ENCODE measurements at regions not wholly inside any gene's neighbourhood (a gene's known extent, or its start where the extent isn't known, plus 50 kb on each side); places are given as distances from the start of the nearest gene placed in this dataset.

- Histone ChIP-seq H3K36me3 (no peaks in the 10 kb centered on the region), H3K27me3 (no peaks in the 10 kb centered on the region), H3K27ac (no peak overlapping the region), H3K9me3 (no peaks in the 10 kb centered on the region), H3K4me1 (no peaks in the 10 kb centered on the region), H3K4me3 (no peak overlapping the region)
- intact Hi-C loops (cut with DNase I): no loop called here
- no peak for DNase-seq
- WGBS, 2 donors: 62 to 74% methylated on average over 7 of the region's 7 CpGs
- TF ChIP-seq, protein P1, sequence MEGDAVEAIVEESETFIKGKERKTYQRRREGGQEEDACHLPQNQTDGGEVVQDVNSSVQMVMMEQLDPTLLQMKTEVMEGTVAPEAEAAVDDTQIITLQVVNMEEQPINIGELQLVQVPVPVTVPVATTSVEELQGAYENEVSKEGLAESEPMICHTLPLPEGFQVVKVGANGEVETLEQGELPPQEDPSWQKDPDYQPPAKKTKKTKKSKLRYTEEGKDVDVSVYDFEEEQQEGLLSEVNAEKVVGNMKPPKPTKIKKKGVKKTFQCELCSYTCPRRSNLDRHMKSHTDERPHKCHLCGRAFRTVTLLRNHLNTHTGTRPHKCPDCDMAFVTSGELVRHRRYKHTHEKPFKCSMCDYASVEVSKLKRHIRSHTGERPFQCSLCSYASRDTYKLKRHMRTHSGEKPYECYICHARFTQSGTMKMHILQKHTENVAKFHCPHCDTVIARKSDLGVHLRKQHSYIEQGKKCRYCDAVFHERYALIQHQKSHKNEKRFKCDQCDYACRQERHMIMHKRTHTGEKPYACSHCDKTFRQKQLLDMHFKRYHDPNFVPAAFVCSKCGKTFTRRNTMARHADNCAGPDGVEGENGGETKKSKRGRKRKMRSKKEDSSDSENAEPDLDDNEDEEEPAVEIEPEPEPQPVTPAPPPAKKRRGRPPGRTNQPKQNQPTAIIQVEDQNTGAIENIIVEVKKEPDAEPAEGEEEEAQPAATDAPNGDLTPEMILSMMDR (IDR thresholded peaks at IDR 0.05): no peak
- no peak for TF ChIP-seq POLR2A (IDR thresholded peaks at IDR 0.05)
These were observed 510.6 kb downstream of the RBFOX1 start for GRCh38 chr16:7843261-7843660.

DNA sequence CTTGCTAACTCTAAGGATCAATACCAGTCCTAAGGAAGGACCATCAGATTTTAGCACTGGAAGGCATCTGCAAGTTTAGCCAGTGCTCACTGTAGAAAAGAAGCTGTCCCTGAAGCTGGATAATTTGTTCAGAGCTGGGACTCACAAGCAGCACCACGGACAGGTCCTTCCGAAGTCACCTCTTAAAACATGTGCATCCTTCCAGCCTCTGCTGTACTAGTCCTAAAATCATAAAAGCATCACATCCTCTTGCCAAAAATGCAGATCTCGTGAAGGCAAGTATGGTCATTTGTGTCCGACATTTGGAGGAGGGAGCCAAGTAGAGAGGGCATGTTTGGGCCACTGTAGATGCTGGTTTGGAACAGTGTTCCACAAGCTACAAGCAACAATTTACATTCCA, 506.9 kb downstream of the RBFOX1 start:
- Histone ChIP-seq H3K9me3 (no peaks in the 10 kb centered on the region), H3K36me3 (no peaks in the 10 kb centered on the region), H3K4me1 (no peaks in the 10 kb centered on the region), H3K27ac (no peak overlapping the region), H3K4me3 (no peak overlapping the region), H3K27me3 (no peaks in the 10 kb centered on the region)
- TF ChIP-seq POLR2A (IDR thresholded peaks at IDR 0.05): no peak
- TF ChIP-seq, protein P1 (IDR thresholded peaks at IDR 0.05): no peak
- intact Hi-C loops (cut with DNase I): no loop called here
- no peak for DNase-seq
- 30 to 34% methylated on average over 4 of the region's 4 CpGs for WGBS, 2 donors

GRCh38 chr16:7834771-7835431, 502.3 kb downstream of the RBFOX1 start:
- H3K36me3 ChIP-seq: no peaks in the 10 kb centered on the region
- no peak overlapping the region for H3K4me3 ChIP-seq
- no peaks in the 10 kb centered on the region for H3K9me3 ChIP-seq
- H3K4me1 ChIP-seq: no peaks in the 10 kb centered on the region
- no peaks in the 10 kb centered on the region for H3K27me3 ChIP-seq
- H3K27ac ChIP-seq: no peak overlapping the region
- 0 to 40% methylated on average over 1 of the region's 1 CpG for WGBS, 2 donors
- no peak for DNase-seq
- intact Hi-C loops (cut with DNase I): no loop called here
- TF ChIP-seq POLR2A (IDR thresholded peaks at IDR 0.05): no peak
- TF ChIP-seq, protein P1 (IDR thresholded peaks at IDR 0.05): no peak

DNA sequence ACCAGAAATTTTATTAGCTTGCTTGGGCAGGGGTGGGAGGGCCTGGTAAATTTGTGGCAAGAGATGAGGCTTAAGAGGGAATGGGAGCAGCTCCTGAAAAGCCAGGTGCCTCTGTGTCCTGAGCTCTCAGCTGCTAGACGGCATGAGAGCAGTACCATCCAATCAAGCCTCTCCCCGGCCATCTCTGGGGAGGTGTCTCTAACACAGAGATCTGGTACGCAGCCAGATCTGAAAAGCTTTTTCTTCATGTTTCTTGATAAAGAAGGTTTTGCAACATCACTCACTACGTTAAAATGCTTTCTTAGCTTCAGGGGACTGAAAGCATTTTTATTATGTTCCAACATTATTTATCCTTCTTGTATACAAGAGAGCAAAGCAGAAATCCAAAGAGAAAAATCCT, 488.2 kb downstream of the RBFOX1 start:
- H3K4me1 ChIP-seq: no peaks in the 10 kb centered on the region
- no peaks in the 10 kb centered on the region for H3K27me3 ChIP-seq
- no peak overlapping the region for H3K4me3 ChIP-seq
- H3K9me3 ChIP-seq: no peaks in the 10 kb centered on the region
- WGBS, 2 donors: 54 to 63% methylated on average over 4 of the region's 4 CpGs
- TF ChIP-seq POLR2A (IDR thresholded peaks at IDR 0.05): no peak
- no peak for DNase-seq
- intact Hi-C loops (cut with DNase I): no loop called here
- H3K36me3 ChIP-seq: no peaks in the 10 kb centered on the region
- no peak overlapping the region for H3K27ac ChIP-seq

- H3K27me3 ChIP-seq: no peaks in the 10 kb centered on the region
- TF ChIP-seq, protein P1 (IDR thresholded peaks at IDR 0.05): peak in 2 of 6 experiments; percentile 14 to 27
- TF ChIP-seq POLR2A (IDR thresholded peaks at IDR 0.05): no peak
- H3K4me3 ChIP-seq: no peak overlapping the region
- H3K9me3 ChIP-seq: no peaks in the 10 kb centered on the region
- peaks cover 0 to 10% (median 0%) of the 10 kb centered on the region in 3 donors for H3K4me1 ChIP-seq
- H3K36me3 ChIP-seq: no peaks in the 10 kb centered on the region
- no peak overlapping the region for H3K27ac ChIP-seq
- intact Hi-C loops (cut with DNase I): no loop called here
- WGBS, 2 donors: 46 to 58% methylated on average over 8 of the region's 8 CpGs
- no peak for DNase-seq
These were observed 473.2 kb downstream of the RBFOX1 start for GRCh38 chr16:7805686-7806396.
